HG03108 (cell line): ENCODE measurements at regions not wholly inside any gene's neighbourhood (a gene's known extent, or its start where the extent isn't known, plus 50 kb on each side); places are given as distances from the start of the nearest gene placed in this dataset.

ENCODE experiments used
- ATAC-seq: cut with Tn5 transposase; IDR thresholded peaks from one replicate; pipeline ENCODE4 v1.9.1; 2021; ENCODE audit warnings: moderate library complexity; ENCODE audit not compliant: unreplicated experiment

- no peak for ATAC-seq
These were observed 253.8 kb upstream of the E2F7 start for GRCh38 chr12:77319166-77319565.

GRCh38 chr12:77315407-77315806 lies 250.0 kb upstream of the E2F7 start:
- ATAC-seq = no peak

GRCh38 chr12:77314378-77315052 lies 249.1 kb upstream of the E2F7 start:
- no peak for ATAC-seq

- no peak for ATAC-seq
These were observed 242.7 kb upstream of the E2F7 start for GRCh38 chr12:77308056-77308455.

GRCh38 chr12:77300811-77301210 lies 235.4 kb upstream of the E2F7 start:
- no peak for ATAC-seq

GRCh38 chr12:77299910-77300669 lies 234.7 kb upstream of the E2F7 start:
- no peak for ATAC-seq

- no peak for ATAC-seq
These were observed 233.6 kb upstream of the E2F7 start for GRCh38 chr12:77299001-77299400.

GRCh38 chr12:77294016-77294415 lies 228.6 kb upstream of the E2F7 start:
- ATAC-seq = no peak

GRCh38 chr12:77274926-77275325 lies 209.6 kb upstream of the E2F7 start:
- ATAC-seq = no peak

GRCh38 chr12:77273898-77274297 lies 208.5 kb upstream of the E2F7 start:
- no peak for ATAC-seq

- no peak for ATAC-seq
These were observed 191.6 kb upstream of the E2F7 start for GRCh38 chr12:77256956-77257355.

- no peak for ATAC-seq
These were observed 188.0 kb upstream of the E2F7 start for GRCh38 chr12:77253321-77253720.

GRCh38 chr12:77251799-77252198 lies 186.4 kb upstream of the E2F7 start:
- ATAC-seq = no peak

GRCh38 chr12:77249892-77250291 lies 184.5 kb upstream of the E2F7 start:
- no peak for ATAC-seq

- no peak for ATAC-seq
These were observed 182.7 kb upstream of the E2F7 start for GRCh38 chr12:77248036-77248435.

- no peak for ATAC-seq
These were observed 182.2 kb upstream of the E2F7 start for GRCh38 chr12:77247542-77247941.

- ATAC-seq = no peak
These were observed 178.0 kb upstream of the E2F7 start for GRCh38 chr12:77243345-77243744.

- no peak for ATAC-seq
These were observed 174.2 kb upstream of the E2F7 start for GRCh38 chr12:77239617-77240016.

GRCh38 chr12:77238335-77238734 lies 173.0 kb upstream of the E2F7 start:
- ATAC-seq = no peak

- no peak for ATAC-seq
These were observed 172.5 kb upstream of the E2F7 start for GRCh38 chr12:77237896-77238295.

GRCh38 chr12:77236066-77236465 lies 170.7 kb upstream of the E2F7 start:
- no peak for ATAC-seq

- no peak for ATAC-seq
These were observed 166.7 kb upstream of the E2F7 start for GRCh38 chr12:77232045-77232444.

GRCh38 chr12:77231501-77231918 lies 166.1 kb upstream of the E2F7 start:
- ATAC-seq = no peak
